GM21737 (cell line): ENCODE measurements at regions not wholly inside any gene's neighbourhood (a gene's known extent, or its start where the extent isn't known, plus 50 kb on each side); places are given as distances from the start of the nearest gene placed in this dataset.
"Not testable (repeated sequence)": the region's sequence is repeated elsewhere in the genome, so short reads cannot be mapped to it uniquely, and the experiment has no call there.

Experiments used
- ATAC-seq: cut with Tn5 transposase; IDR thresholded peaks from one replicate; pipeline ENCODE4 v1.9.1; 2021; ENCODE audit warnings: mild to moderate bottlenecking, moderate library complexity; ENCODE audit not compliant: unreplicated experiment

- ATAC-seq, result no peak
These were observed 335.2 kb downstream of the NSUN3 start for GRCh38 chr3:94398036-94398435.

DNA sequence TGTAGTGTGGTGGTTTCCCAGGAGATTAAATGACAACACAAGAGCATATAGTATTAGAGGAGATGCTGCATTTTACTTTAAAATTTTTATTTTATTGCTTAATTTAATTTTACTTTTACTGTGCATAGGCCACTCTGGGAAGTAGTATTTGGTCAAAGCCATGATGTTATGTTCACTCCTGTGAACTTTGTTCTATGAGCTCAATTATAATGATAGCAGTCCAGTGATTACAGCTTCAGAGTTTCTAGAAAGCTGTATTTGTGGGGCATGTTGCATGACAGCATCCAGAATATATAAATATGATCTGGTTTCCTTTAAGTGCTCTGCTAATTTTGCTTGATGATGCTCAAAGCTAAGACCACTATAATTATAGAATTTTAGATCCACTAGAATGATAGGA lies 338.6 kb downstream of the NSUN3 start:
- ATAC-seq, result no peak

GRCh38 chr3:94402126-94402525 lies 339.3 kb downstream of the NSUN3 start:
- no peak for ATAC-seq

DNA sequence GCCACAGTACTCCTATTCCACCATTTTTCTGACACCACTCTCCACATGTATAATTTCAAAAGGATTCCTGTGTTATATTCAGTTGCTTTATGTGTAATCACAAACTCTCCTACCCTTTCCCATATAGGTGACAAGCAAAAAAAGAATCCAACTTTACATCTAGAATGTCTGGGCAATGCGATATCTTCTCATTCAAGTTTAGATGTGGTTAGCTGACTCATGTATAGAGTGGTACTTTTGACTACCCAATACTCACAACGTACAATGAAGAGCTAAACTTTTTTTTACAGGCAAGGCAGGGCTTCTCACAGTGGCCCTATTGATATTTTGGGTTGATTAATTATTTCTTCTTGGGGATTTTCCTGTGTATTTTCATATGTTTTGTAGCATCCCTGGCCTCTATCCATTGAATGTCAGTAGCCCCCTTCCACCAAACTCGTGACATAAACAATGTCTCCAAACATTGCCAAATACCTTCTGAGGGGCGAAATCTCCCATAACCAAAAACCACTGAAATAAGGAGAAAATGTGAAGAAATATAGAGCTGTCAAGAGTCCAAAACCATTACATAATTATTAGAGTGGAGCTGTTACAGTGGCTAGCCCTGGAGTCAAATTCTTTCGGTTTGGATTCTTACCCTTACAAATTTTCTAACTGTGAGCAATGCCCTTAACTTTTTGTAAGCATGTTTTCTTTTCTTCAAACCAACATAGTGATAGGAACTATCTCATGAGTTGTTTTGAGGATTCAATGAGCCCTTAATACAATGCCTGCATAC lies 342.6 kb downstream of the NSUN3 start:
- no peak for ATAC-seq

GRCh38 chr3:94406595-94406994 lies 343.7 kb downstream of the NSUN3 start:
- no peak for ATAC-seq

- ATAC-seq, result not testable (repeated sequence)
These were observed 350.1 kb downstream of the NSUN3 start for GRCh38 chr3:94412936-94413335.

DNA sequence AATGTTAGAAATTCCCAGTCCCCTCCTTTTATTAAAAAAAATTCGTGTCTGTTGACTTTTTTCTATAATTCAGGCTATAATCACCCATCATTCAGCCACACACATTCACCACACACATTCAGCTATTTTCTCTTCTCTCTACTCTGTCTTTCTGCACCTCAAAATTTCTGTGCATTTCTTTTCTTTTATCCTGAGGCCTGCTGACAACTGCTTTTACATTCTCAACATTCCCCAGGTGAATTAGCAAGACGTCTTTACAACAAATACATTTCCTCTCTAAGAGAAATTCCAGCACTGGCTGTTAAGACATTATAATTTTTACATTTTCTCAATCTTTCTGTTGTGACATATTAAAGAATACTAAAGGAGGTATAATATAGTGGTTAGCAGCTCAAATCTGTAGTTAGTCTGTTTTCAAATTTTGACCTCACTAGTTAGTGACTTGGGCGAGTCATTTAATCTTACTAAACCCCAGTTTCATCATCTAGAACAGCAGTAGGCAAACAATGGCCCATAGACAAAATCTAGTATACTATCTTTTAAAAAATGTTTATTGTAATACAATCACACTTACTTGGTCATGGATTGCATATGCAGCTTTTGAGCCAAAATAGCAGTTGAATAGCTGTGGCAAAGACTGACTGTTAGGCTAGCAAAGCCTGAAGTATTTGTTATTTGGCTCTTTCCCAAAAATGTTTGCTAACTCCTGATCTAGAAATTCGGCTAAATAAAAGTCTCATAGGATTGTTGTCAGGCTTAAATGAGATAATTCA lies 350.7 kb downstream of the NSUN3 start:
- ATAC-seq, result no peak

GRCh38 chr3:94414418-94414817 lies 351.6 kb downstream of the NSUN3 start:
- no peak for ATAC-seq

DNA sequence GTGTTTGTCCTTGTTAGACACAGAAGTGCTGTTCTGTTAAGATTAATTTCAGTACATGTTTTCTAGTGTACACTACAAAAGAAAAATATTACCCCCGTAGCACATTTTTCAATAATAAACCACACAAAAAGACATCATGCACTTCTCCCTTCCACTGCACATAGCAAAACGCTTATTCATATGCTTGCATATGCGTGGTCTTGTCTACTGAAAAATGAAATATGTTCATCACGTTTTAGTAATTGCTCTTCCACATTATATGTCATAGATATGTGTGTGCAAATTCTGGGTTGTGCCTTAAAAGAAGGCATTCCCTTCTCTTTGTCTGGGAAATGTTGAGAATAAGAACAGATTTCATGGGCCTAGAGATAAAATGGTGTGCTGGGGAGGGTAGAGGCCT lies 353.9 kb downstream of the NSUN3 start:
- no peak for ATAC-seq

GRCh38 chr3:94417963-94418455 lies 355.1 kb downstream of the NSUN3 start:
- no peak for ATAC-seq

GRCh38 chr3:94420931-94421330 lies 358.1 kb downstream of the NSUN3 start:
- ATAC-seq, result no peak

- no peak for ATAC-seq
These were observed 360.7 kb downstream of the NSUN3 start for GRCh38 chr3:94423578-94423977.

DNA sequence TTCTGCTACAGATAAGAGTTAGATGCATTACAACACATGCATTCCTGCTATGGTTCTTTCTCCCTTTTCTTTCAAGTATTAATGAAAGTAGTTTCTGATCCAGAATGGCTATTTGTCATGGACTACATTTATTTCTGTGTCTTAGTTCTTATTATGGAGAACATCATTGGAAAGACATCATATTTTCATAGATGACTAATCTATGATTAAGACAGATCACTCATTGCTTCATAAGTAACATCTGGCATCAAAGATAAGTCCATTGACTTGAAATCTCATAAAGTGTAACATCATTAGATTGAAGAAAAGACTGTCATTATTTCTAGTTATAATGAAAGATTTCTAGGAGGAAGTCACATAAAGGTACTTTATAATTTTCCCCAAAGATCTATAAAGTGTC lies 366.7 kb downstream of the NSUN3 start:
- no peak for ATAC-seq

- no peak for ATAC-seq
These were observed 369.2 kb downstream of the NSUN3 start for GRCh38 chr3:94431876-94432570.

DNA sequence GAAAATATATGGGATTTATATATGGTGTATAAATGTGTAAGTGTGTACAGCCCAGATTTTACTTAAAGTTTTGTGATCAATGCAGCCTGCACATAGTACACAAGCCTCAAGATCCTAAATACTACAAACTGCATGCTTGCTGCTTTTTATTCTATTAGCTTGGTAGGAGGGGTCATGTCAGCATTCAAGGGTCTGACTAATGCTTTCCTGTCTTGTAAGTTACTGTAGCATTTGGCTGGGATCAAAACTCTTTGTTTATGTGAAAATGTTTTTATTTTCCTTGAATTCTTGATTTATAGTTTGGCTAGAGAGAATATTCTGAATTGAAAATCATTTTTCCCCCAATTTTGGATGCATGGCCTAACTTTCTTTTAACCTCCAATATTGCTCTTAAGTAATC lies 370.9 kb downstream of the NSUN3 start:
- no peak for ATAC-seq

DNA sequence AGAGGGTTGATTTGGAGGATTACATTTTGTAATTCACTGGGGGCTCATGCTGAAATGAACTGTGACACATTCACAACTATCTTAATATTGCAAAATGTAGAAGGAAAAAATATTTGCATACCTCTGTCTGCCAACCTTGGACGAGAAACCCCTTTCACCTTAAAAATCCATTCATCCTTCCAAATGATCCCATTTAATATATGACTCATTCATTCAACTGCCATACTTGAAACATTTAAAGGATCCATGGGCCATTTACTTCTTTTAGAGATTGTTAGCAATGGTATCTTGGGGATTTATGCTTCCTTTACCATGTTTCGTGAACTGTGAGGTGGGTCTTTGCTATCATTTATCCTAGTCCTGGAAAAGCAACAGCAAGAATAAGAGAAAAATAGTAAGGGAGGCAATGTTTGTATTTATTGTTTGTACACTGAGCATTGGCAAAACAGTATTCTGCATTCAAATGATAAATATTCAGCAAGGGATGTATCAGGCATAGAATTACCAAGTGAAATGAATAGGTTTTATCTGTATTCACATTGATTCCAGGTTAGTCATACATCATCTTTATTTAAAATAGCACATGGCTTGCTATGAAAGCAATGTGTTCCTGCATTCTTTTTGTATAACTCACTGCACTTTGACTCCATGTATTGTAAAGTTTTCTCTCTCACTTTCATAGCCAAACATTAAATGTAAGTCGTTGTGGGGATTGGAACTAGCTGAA lies 378.1 kb downstream of the NSUN3 start:
- ATAC-seq, result no peak

DNA sequence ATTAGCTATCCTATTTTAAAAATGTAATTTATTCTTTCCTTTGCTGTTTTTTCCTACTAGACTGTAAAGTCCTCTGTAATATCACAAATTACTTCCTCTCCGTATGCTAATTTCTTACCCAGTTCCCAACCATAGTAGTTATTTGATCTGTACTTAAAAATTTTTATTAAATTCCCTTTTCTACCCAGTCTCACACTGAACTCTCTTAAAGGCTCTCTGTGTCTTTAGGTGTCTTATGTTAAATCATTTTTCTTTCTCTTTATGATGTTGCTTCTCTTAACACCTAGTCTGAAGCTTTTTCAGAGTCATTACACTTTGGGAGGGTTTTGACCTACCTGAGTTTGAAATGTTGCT lies 378.6 kb downstream of the NSUN3 start:
- ATAC-seq, result no peak

- no peak for ATAC-seq
These were observed 391.0 kb downstream of the NSUN3 start for GRCh38 chr3:94453864-94454263.

DNA sequence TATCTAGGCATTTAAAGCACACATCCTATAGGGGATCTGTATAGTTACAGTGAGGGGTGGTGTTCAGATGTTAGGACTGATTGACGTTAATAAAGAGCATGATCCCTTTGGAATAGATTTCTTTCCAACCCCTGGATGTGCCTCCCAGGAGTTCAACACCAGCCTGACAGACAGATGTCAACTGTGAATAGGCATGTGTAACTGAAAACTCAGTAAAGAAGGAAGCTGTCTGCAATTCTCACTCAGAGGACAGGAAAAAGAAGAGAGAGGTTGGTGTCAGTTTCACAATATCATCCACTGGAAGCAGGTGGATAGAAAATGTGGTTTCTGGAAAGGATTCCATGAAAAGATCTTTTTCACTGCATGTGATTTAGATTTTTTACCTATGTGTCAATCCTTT lies 396.3 kb downstream of the NSUN3 start:
- ATAC-seq, result no peak

DNA sequence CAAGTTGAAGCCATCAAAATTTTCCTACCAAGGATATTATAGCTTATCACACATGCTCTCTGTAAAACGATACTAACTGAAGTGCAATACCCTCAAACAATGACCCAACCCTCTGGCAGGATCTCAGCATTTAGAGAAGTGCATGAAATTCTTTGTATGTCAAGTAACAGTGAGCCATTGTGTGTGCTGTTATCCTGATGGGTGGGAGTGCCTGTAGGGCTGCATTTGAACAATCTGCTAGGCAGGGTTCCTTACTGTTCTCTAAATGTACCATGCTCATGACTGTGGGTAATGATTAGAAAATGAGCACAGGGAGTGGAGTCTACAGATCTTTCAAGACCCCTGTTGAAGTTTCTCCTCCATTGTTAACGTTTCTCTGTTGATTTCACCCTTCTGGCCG lies 398.1 kb downstream of the NSUN3 start:
- no peak for ATAC-seq

- ATAC-seq, result no peak
These were observed 400.1 kb downstream of the NSUN3 start for GRCh38 chr3:94462931-94463330.
